ENCODE measurements at regions not wholly inside any gene's neighbourhood (a gene's known extent, or its start where the extent isn't known, plus 50 kb on each side); places are given as distances from the start of the nearest gene placed in this dataset.

- TF ChIP-seq CTCF (conservative IDR thresholded peaks at IDR 0.05): no peak
- H3K27ac ChIP-seq: no peak overlapping the region
Measured at GRCh38 chr7:109266610-109267009, 696.9 kb downstream of the DNAJB9 start.

GRCh38 chr7:109276348-109276747 lies 706.7 kb downstream of the DNAJB9 start:
- H3K27ac ChIP-seq: no peak overlapping the region
- TF ChIP-seq CTCF (conservative IDR thresholded peaks at IDR 0.05): no peak

GRCh38 chr7:109282726-109283125 lies 713.1 kb downstream of the DNAJB9 start:
- H3K27ac ChIP-seq: no peak overlapping the region
- no peak for TF ChIP-seq CTCF (conservative IDR thresholded peaks at IDR 0.05)

- no peak for TF ChIP-seq CTCF (conservative IDR thresholded peaks at IDR 0.05)
Measured at GRCh38 chr7:109284943-109285342, 715.3 kb downstream of the DNAJB9 start.

GRCh38 chr7:109295158-109295557 lies 725.5 kb downstream of the DNAJB9 start:
- TF ChIP-seq CTCF (conservative IDR thresholded peaks at IDR 0.05): no peak
- no peak overlapping the region for H3K27ac ChIP-seq

More at GRCh38 chr7:109284943-109285342, 715.3 kb downstream of the DNAJB9 start:
- H3K27ac ChIP-seq: no peak overlapping the region

GRCh38 chr7:109308816-109309215 lies 739.1 kb downstream of the DNAJB9 start:
- TF ChIP-seq CTCF (conservative IDR thresholded peaks at IDR 0.05): no peak
- no peak overlapping the region for H3K27ac ChIP-seq

GRCh38 chr7:109309790-109310189 lies 740.1 kb downstream of the DNAJB9 start:
- no peak for TF ChIP-seq CTCF (conservative IDR thresholded peaks at IDR 0.05)
- H3K27ac ChIP-seq: no peak overlapping the region

GRCh38 chr7:109318136-109318535 lies 748.5 kb downstream of the DNAJB9 start:
- no peak for TF ChIP-seq CTCF (conservative IDR thresholded peaks at IDR 0.05)
- no peak overlapping the region for H3K27ac ChIP-seq

Data from VCaP (cell line).